Ovary (tissue), 7 donors: ENCODE measurements at regions not wholly inside any gene's neighbourhood (a gene's known extent, or its start where the extent isn't known, plus 50 kb on each side); places are given as distances from the start of the nearest gene placed in this dataset.
A peak's percentile ranks its signal among the peaks of the same experiment; 100 is the strongest.
"Not testable (repeated sequence)": the region's sequence is repeated elsewhere in the genome, so short reads cannot be mapped to it uniquely, and the experiment has no call there.

Experiments
- DNase-seq, 5 donors: peaks; one replicate each; pipeline ENCODE4 v3.0.0-alpha.2; 2019 to 2020
- H3K27ac ChIP-seq, 2 donors: fragments of 200-600 bp; one replicate each; pipeline versions ENCODE4 v1.5.1 to v1.8.0; 2019 to 2022
- H3K27me3 ChIP-seq: fragments of 200-600 bp; one replicate; pipeline ENCODE4 v1.8.0; 2022
- H3K36me3 ChIP-seq: fragments of 200-600 bp; sonication (generic); one replicate; pipeline ENCODE4 v1.5.1; 2019
- H3K4me1 ChIP-seq: one replicate; pipeline ENCODE4 v1.8.1; 2013; ENCODE audit warnings: mild to moderate bottlenecking, moderate library complexity; ENCODE audit not compliant: insufficient read depth
- H3K4me3 ChIP-seq: fragments of 200-600 bp; sonication (generic); one replicate; pipeline ENCODE4 v1.5.1; 2017
- H3K9me3 ChIP-seq, 2 donors: fragments of 200-600 bp in 1 of 2; sonication (generic) in 1 of 2; one replicate each; pipeline versions ENCODE4 v1.5.1 to v1.8.1; 2013 to 2019; ENCODE audit warnings: mild to moderate bottlenecking in 1 of 2, moderate library complexity in 1 of 2
- WGBS, 3 donors: extraction: QIAGEN DNeasy Blood & Tissue Kit in 1 of 3; methylation state at CpG; one replicate each; pipeline versions ENCODE4 v1.1.5 to v1.1.7; 2013 to 2017; 5-methylcytosine and 5-hydroxymethylcytosine counted together
- intact Hi-C, 4 donors: fragments of 100-400 bp; cut with DNase I; formaldehyde crosslinking; loops; one replicate each; pipeline versions ENCODE4 v1.11.0 to v1.15.1; 2022 to 2023
- donor health status: DM: no; HTN: no; CAD: no; lungs with moderate emphysema.
- donor health status: DM: no; HTN: no; CAD: no.
- donor health status: Bipolar disorder and iron deficiency.
- donor health status: DM: no; HTN: no; CAD: no.
- donor health status: DM: yes; HTN: yes; CAD: no.

- DNase-seq, H3K9me3 ChIP-seq, H3K27ac ChIP-seq, intact Hi-C loops, H3K27me3 ChIP-seq, H3K4me3 ChIP-seq, H3K4me1 ChIP-seq, H3K36me3 ChIP-seq: not testable (repeated sequence)
- 72 to 86% (median 73%) methylated on average over 3 to 4 of the region's 6 CpGs for WGBS, 3 donors
These were observed 473.3 kb downstream of the SPATA31A6 start for GRCh38 chr9:42656789-42657188.

GRCh38 chr9:42657496-42657895, 474.0 kb downstream of the SPATA31A6 start:
- DNase-seq, H3K36me3 ChIP-seq, H3K27me3 ChIP-seq, H3K9me3 ChIP-seq, intact Hi-C loops, H3K4me3 ChIP-seq, H3K27ac ChIP-seq, H3K4me1 ChIP-seq: not testable (repeated sequence)
- WGBS, 3 donors = no CpG with 5 or more reads among the region's 10 CpGs

- intact Hi-C loops, DNase-seq, H3K4me3 ChIP-seq, H3K36me3 ChIP-seq, H3K9me3 ChIP-seq, H3K27me3 ChIP-seq, H3K27ac ChIP-seq, H3K4me1 ChIP-seq: not testable (repeated sequence)
- WGBS, 3 donors = 80% methylated on average over 2 of the region's 2 CpGs; no CpG with 5 or more reads in 2 of the 3 donors
These were observed 513.7 kb downstream of the SPATA31A6 start for GRCh38 chr9:42697146-42697545.

GRCh38 chr9:42702890-42703289, 519.4 kb downstream of the SPATA31A6 start:
- H3K27ac ChIP-seq, DNase-seq, H3K36me3 ChIP-seq, H3K4me1 ChIP-seq, H3K4me3 ChIP-seq, intact Hi-C loops, H3K27me3 ChIP-seq, H3K9me3 ChIP-seq: not testable (repeated sequence)
- 59% methylated on average over 2 of the region's 2 CpGs; no CpG with 5 or more reads in 2 of the 3 donors for WGBS, 3 donors

GRCh38 chr9:42724841-42725835, 541.7 kb downstream of the SPATA31A6 start:
- DNase-seq = peak in 4 of 5 donors; percentile 29 to 66 (median 42)
- H3K27me3 ChIP-seq, H3K9me3 ChIP-seq, H3K36me3 ChIP-seq, H3K4me1 ChIP-seq, intact Hi-C loops, H3K4me3 ChIP-seq: not testable (repeated sequence)
- 0 to 44% methylated on average over 1 to 22 of the region's 49 CpGs; no CpG with 5 or more reads in 1 of the 3 donors for WGBS, 3 donors
- peak overlapping the region in 1 of 2 donors; percentile 10 for H3K27ac ChIP-seq

- DNase-seq = peak in 3 of 5 donors; percentile 18 to 58 (median 56)
- H3K27me3 ChIP-seq, H3K27ac ChIP-seq, H3K4me1 ChIP-seq, intact Hi-C loops, H3K4me3 ChIP-seq, H3K9me3 ChIP-seq, H3K36me3 ChIP-seq: not testable (repeated sequence)
- 38 to 57% (median 44%) methylated on average over 26 to 40 of the region's 40 CpGs for WGBS, 3 donors
These were observed 559.8 kb downstream of the SPATA31A6 start for GRCh38 chr9:42743030-42743814.

GRCh38 chr9:42757251-42757650, 573.8 kb downstream of the SPATA31A6 start:
- H3K27me3 ChIP-seq, intact Hi-C loops, H3K4me1 ChIP-seq, H3K9me3 ChIP-seq, H3K27ac ChIP-seq, H3K36me3 ChIP-seq, DNase-seq, H3K4me3 ChIP-seq: not testable (repeated sequence)
- WGBS, 3 donors = 66 to 77% (median 72%) methylated on average over 2 of the region's 2 CpGs

GRCh38 chr9:42759320-42759719, 575.9 kb downstream of the SPATA31A6 start:
- DNase-seq, H3K27me3 ChIP-seq, H3K27ac ChIP-seq, H3K36me3 ChIP-seq, H3K9me3 ChIP-seq, intact Hi-C loops, H3K4me3 ChIP-seq, H3K4me1 ChIP-seq: not testable (repeated sequence)
- 18 to 27% (median 23%) methylated on average over 4 to 5 of the region's 5 CpGs for WGBS, 3 donors

GRCh38 chr9:42782201-42782600, 598.7 kb downstream of the SPATA31A6 start:
- H3K27ac ChIP-seq, H3K27me3 ChIP-seq, DNase-seq, H3K4me3 ChIP-seq, H3K4me1 ChIP-seq, H3K36me3 ChIP-seq, H3K9me3 ChIP-seq, intact Hi-C loops: not testable (repeated sequence)
- WGBS, 3 donors = 53 to 71% (median 53%) methylated on average over 3 to 4 of the region's 4 CpGs

GRCh38 chr9:42792725-42793124, 609.3 kb downstream of the SPATA31A6 start:
- H3K27ac ChIP-seq = not testable (repeated sequence)

GRCh38 chr9:42798571-42798970, 615.1 kb downstream of the SPATA31A6 start:
- H3K27ac ChIP-seq, H3K4me1 ChIP-seq, H3K27me3 ChIP-seq, H3K4me3 ChIP-seq, intact Hi-C loops, DNase-seq, H3K36me3 ChIP-seq, H3K9me3 ChIP-seq: not testable (repeated sequence)
- WGBS, 3 donors = 20 to 29% (median 24%) methylated on average over 1 of the region's 1 CpG

More at GRCh38 chr9:42792725-42793124, 609.3 kb downstream of the SPATA31A6 start:
- 65 to 72% (median 67%) methylated on average over 16 of the region's 16 CpGs for WGBS, 3 donors
- H3K9me3 ChIP-seq, H3K4me3 ChIP-seq, H3K27me3 ChIP-seq, DNase-seq, intact Hi-C loops, H3K36me3 ChIP-seq, H3K4me1 ChIP-seq: not testable (repeated sequence)
